WTC11 (cell line): ENCODE measurements at regions not wholly inside any gene's neighbourhood (a gene's known extent, or its start where the extent isn't known, plus 50 kb on each side); places are given as distances from the start of the nearest gene placed in this dataset.

Source experiments
- ATAC-seq: fragments of 200-7000 bp; cut with Tn5 transposase; 2 replicates; pipeline ENCODE4 v1.10.0; 2021; ENCODE audit warnings: mild to moderate bottlenecking, moderate library complexity
- CTCF ChIA-PET: fragments of 300-600 bp; sonication (Branson Sonifier 250); formaldehyde crosslinking; loops from one replicate; lab custom pipeline; 2021; ENCODE audit warnings: antibody characterized with exemption; lab: Charles Lee
- POLR2A ChIA-PET: fragments of 350-600 bp; sonication (Branson Sonifier 250); formaldehyde crosslinking; loops from one replicate; lab custom pipeline; 2021; ENCODE audit warnings: antibody characterized with exemption; lab: Charles Lee
- DNase-seq: peaks from one replicate; pipeline ENCODE4 v3.0.0; 2021; ENCODE audit warnings: low spot score
- H3K27ac Mint-ChIP-seq: 2 replicates; pipeline ENCODE4 v1.8.0; 2021; ENCODE audit warnings: mixed read lengths
- H3K27me3 Mint-ChIP-seq: 2 replicates; pipeline ENCODE4 v1.8.0; 2021; ENCODE audit warnings: low read depth, mild to moderate bottlenecking, moderate library complexity, mixed read lengths
- H3K36me3 Mint-ChIP-seq: 2 replicates; pipeline ENCODE4 v1.8.0; 2021; ENCODE audit warnings: mixed read lengths
- H3K4me1 Mint-ChIP-seq: 2 replicates; pipeline ENCODE4 v1.8.0; 2022; ENCODE audit warnings: mixed read lengths
- H3K4me3 Mint-ChIP-seq: 2 replicates; pipeline ENCODE4 v1.8.0; 2021; ENCODE audit warnings: mild to moderate bottlenecking, moderate library complexity, mixed read lengths
- H3K9me3 Mint-ChIP-seq: 2 replicates; pipeline ENCODE4 v1.8.0; 2021; ENCODE audit warnings: mixed read lengths
- ATF1 ChIP-seq: sonication (generic); formaldehyde crosslinking; IDR thresholded peaks from 2 replicates; pipeline ENCODE4 v1.8.1; 2023; ENCODE audit warnings: mild to moderate bottlenecking, moderate library complexity, missing genetic modification reagents
- FOXP1 ChIP-seq: sonication (generic); formaldehyde crosslinking; IDR thresholded peaks from 2 replicates; pipeline ENCODE4 v1.8.0; 2022; ENCODE audit warnings: missing genetic modification reagents, mild to moderate bottlenecking, moderate library complexity, borderline replicate concordance
- RELA ChIP-seq: sonication (generic); formaldehyde crosslinking; IDR thresholded peaks from 2 replicates; pipeline ENCODE4 v1.8.1; 2022; ENCODE audit warnings: missing genetic modification reagents, mild to moderate bottlenecking, borderline replicate concordance
- RORB ChIP-seq: fragments of 250-450 bp; sonication (Bioruptor Pico); IDR thresholded peaks from 2 replicates; pipeline ENCODE4 v1.9.0; 2021; ENCODE audit warnings: mild to moderate bottlenecking
- SP1 ChIP-seq: sonication (generic); formaldehyde crosslinking; conservative IDR thresholded peaks from 2 replicates; pipeline ENCODE4 v1.8.1; 2022; ENCODE audit warnings: missing genetic modification reagents
- TEAD4 ChIP-seq: sonication (generic); formaldehyde crosslinking; IDR thresholded peaks from 2 replicates; pipeline ENCODE4 v1.8.0; 2022; ENCODE audit warnings: mild to moderate bottlenecking, missing genetic modification reagents
- ZBTB21 ChIP-seq: sonication (generic); formaldehyde crosslinking; IDR thresholded peaks from 2 replicates; pipeline ENCODE4 v1.8.1; 2023; ENCODE audit warnings: mild to moderate bottlenecking, missing genetic modification reagents, borderline replicate concordance
- ZNF138 ChIP-seq: sonication (generic); formaldehyde crosslinking; conservative IDR thresholded peaks from 2 replicates; pipeline ENCODE4 v1.8.1; 2022; ENCODE audit warnings: mild to moderate bottlenecking, moderate library complexity, missing genetic modification reagents
- ZNF317 ChIP-seq: sonication (generic); formaldehyde crosslinking; IDR thresholded peaks from 2 replicates; pipeline ENCODE4 v1.8.1; 2023; ENCODE audit warnings: low read depth, mild to moderate bottlenecking, moderate library complexity, missing genetic modification reagents, borderline replicate concordance
- TF ChIP-seq, protein P1 (sequence below): sonication (generic); formaldehyde crosslinking; IDR thresholded peaks from 2 replicates; pipeline ENCODE4 v1.8.0; 2023; ENCODE audit warnings: missing genetic modification reagents, mild to moderate bottlenecking, borderline replicate concordance
- TF ChIP-seq, protein P2 (sequence below): sonication (generic); formaldehyde crosslinking; IDR thresholded peaks from 2 replicates; pipeline ENCODE4 v1.8.0; 2023; ENCODE audit warnings: missing genetic modification reagents
- TF ChIP-seq, protein P3 (sequence below): sonication (generic); formaldehyde crosslinking; IDR thresholded peaks from 2 replicates; pipeline ENCODE4 v1.8.0; 2022; ENCODE audit warnings: mild to moderate bottlenecking, missing genetic modification reagents
- TF ChIP-seq, protein P4 (sequence below): sonication (generic); formaldehyde crosslinking; IDR thresholded peaks from 2 replicates; pipeline ENCODE4 v1.8.0; 2023; ENCODE audit warnings: mild to moderate bottlenecking, missing genetic modification reagents
- TF ChIP-seq, protein P5 (sequence below): fragments of 250-450 bp; sonication (Bioruptor Pico); conservative IDR thresholded peaks from 2 replicates; pipeline ENCODE4 v1.9.0; 2021; ENCODE audit warnings: mild to moderate bottlenecking
- TF ChIP-seq, protein P6 (sequence below): sonication (generic); formaldehyde crosslinking; IDR thresholded peaks from 2 replicates; pipeline ENCODE4 v1.8.1; 2023; ENCODE audit warnings: mild to moderate bottlenecking, missing genetic modification reagents, borderline replicate concordance
- TF ChIP-seq, protein P7 (sequence below): fragments of 250-450 bp; sonication (Bioruptor Pico); IDR thresholded peaks from 2 replicates; pipeline ENCODE4 v1.9.0; 2021; ENCODE audit warnings: mild to moderate bottlenecking

DNA sequence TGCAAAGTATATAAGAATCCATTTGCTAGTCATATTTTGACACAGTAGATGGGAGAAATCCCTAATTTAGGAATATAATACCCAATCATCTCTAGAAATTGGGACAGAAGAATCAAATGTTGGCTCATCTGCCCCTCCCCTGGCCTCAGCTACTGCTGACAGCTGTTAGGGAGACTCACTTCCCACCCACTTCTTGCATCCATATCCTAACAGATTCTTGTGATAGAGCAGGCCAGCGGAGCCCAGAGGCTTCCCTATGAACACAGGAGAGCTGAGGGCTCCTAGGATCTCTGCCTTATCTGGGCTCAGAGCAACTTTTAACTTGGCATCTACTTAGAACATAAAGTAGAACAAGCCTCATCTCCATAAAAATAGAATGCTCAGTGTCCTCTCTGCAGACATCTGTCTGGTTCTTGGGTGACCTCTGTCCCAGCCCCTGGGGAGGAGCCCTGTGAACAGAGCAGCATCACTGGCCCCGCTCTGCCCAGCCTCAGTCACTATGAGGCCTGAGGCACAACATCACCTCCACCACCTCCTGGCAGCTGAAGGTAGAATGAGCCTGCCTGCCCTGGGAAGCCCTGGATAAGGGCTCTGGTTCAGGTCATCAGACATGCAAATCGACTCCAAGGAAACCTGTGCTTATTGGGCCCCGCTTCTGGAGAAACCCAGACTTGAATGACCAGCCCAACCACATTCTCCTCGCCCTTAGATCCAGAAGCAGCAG, 229.7 kb downstream of the ANKRD36B start:
- ATAC-seq: peak; percentile 95
- Mint-ChIP-seq H3K27me3 (peaks cover 16% of the 10 kb centered on the region; the same call in 1 of the 2 replicates), H3K9me3 (peaks cover 20% of the 10 kb centered on the region), H3K4me1 (peaks cover 8% of the 10 kb centered on the region)
- DNase-seq: peak; percentile 29
- TF ChIP-seq, protein P1, sequence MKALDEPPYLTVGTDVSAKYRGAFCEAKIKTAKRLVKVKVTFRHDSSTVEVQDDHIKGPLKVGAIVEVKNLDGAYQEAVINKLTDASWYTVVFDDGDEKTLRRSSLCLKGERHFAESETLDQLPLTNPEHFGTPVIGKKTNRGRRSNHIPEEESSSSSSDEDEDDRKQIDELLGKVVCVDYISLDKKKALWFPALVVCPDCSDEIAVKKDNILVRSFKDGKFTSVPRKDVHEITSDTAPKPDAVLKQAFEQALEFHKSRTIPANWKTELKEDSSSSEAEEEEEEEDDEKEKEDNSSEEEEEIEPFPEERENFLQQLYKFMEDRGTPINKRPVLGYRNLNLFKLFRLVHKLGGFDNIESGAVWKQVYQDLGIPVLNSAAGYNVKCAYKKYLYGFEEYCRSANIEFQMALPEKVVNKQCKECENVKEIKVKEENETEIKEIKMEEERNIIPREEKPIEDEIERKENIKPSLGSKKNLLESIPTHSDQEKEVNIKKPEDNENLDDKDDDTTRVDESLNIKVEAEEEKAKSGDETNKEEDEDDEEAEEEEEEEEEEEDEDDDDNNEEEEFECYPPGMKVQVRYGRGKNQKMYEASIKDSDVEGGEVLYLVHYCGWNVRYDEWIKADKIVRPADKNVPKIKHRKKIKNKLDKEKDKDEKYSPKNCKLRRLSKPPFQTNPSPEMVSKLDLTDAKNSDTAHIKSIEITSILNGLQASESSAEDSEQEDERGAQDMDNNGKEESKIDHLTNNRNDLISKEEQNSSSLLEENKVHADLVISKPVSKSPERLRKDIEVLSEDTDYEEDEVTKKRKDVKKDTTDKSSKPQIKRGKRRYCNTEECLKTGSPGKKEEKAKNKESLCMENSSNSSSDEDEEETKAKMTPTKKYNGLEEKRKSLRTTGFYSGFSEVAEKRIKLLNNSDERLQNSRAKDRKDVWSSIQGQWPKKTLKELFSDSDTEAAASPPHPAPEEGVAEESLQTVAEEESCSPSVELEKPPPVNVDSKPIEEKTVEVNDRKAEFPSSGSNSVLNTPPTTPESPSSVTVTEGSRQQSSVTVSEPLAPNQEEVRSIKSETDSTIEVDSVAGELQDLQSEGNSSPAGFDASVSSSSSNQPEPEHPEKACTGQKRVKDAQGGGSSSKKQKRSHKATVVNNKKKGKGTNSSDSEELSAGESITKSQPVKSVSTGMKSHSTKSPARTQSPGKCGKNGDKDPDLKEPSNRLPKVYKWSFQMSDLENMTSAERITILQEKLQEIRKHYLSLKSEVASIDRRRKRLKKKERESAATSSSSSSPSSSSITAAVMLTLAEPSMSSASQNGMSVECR (CRISPR knock-in tag): no peak
- TF ChIP-seq ATF1 (CRISPR knock-in tag): no peak
- TF ChIP-seq, protein P2, sequence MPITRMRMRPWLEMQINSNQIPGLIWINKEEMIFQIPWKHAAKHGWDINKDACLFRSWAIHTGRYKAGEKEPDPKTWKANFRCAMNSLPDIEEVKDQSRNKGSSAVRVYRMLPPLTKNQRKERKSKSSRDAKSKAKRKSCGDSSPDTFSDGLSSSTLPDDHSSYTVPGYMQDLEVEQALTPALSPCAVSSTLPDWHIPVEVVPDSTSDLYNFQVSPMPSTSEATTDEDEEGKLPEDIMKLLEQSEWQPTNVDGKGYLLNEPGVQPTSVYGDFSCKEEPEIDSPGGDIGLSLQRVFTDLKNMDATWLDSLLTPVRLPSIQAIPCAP (CRISPR knock-in tag): no peak
- TF ChIP-seq, protein P3, sequence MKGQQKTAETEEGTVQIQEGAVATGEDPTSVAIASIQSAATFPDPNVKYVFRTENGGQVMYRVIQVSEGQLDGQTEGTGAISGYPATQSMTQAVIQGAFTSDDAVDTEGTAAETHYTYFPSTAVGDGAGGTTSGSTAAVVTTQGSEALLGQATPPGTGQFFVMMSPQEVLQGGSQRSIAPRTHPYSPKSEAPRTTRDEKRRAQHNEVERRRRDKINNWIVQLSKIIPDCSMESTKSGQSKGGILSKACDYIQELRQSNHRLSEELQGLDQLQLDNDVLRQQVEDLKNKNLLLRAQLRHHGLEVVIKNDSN (CRISPR knock-in tag): no peak
- TF ChIP-seq TEAD4 (CRISPR knock-in tag): no peak
- TF ChIP-seq ZNF317 (CRISPR knock-in tag): no peak
- TF ChIP-seq, all 79 proteins: peak for 0
- no peak overlapping the region for H3K27ac Mint-ChIP-seq
- CTCF ChIA-PET: interaction anchor here (0.9 kb wide), 1 partner anchor 11 kb away, joined by 3 read pairs; no protein-coding TSS in a partner anchor
- no peak overlapping the region for H3K4me3 Mint-ChIP-seq
- POLR2A ChIA-PET: no interaction called here
- peaks cover 8% of the 10 kb centered on the region for H3K36me3 Mint-ChIP-seq

DNA sequence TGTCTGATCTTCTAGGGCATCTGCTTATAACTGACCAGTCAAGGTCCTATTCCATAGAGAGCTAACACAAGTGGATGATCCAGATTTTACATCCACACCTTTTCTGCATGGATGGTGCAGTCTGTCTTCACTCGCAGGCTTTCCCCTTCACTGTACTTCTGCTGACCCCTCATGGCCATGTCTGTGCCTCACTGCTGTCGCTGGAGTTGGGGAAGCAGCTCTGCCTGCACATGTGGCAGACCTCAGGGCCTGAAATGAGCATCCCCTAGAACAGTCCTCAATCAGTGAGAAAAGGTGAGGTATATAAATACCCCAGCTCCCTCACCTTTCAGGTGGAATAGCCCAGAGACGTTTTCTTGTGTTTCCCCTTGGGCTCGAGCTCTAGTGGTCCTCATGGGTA, 233.8 kb downstream of the ANKRD36B start:
- Mint-ChIP-seq H3K4me1 (peaks cover 8% of the 10 kb centered on the region), H3K4me3 (no peak overlapping the region), H3K27ac (no peak overlapping the region), H3K27me3 (peaks cover 16% of the 10 kb centered on the region; the same call in 1 of the 2 replicates), H3K36me3 (peaks cover 8% of the 10 kb centered on the region), H3K9me3 (peaks cover 20% of the 10 kb centered on the region)
- POLR2A ChIA-PET: no interaction called here
- DNase-seq (peak; percentile 17), ATAC-seq (peak; percentile 60)
- CTCF ChIA-PET: interaction anchor here (1.1 kb wide), 1 partner anchor 342 kb away, joined by 3 read pairs; no protein-coding TSS in a partner anchor
- no peak for TF ChIP-seq ZBTB21 (CRISPR knock-in tag)
- TF ChIP-seq, protein P4, sequence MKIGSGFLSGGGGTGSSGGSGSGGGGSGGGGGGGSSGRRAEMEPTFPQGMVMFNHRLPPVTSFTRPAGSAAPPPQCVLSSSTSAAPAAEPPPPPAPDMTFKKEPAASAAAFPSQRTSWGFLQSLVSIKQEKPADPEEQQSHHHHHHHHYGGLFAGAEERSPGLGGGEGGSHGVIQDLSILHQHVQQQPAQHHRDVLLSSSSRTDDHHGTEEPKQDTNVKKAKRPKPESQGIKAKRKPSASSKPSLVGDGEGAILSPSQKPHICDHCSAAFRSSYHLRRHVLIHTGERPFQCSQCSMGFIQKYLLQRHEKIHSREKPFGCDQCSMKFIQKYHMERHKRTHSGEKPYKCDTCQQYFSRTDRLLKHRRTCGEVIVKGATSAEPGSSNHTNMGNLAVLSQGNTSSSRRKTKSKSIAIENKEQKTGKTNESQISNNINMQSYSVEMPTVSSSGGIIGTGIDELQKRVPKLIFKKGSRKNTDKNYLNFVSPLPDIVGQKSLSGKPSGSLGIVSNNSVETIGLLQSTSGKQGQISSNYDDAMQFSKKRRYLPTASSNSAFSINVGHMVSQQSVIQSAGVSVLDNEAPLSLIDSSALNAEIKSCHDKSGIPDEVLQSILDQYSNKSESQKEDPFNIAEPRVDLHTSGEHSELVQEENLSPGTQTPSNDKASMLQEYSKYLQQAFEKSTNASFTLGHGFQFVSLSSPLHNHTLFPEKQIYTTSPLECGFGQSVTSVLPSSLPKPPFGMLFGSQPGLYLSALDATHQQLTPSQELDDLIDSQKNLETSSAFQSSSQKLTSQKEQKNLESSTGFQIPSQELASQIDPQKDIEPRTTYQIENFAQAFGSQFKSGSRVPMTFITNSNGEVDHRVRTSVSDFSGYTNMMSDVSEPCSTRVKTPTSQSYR (CRISPR knock-in tag): no peak
- TF ChIP-seq SP1 (CRISPR knock-in tag): no peak
- no peak for TF ChIP-seq ZNF138 (CRISPR knock-in tag)
- TF ChIP-seq, protein P5, sequence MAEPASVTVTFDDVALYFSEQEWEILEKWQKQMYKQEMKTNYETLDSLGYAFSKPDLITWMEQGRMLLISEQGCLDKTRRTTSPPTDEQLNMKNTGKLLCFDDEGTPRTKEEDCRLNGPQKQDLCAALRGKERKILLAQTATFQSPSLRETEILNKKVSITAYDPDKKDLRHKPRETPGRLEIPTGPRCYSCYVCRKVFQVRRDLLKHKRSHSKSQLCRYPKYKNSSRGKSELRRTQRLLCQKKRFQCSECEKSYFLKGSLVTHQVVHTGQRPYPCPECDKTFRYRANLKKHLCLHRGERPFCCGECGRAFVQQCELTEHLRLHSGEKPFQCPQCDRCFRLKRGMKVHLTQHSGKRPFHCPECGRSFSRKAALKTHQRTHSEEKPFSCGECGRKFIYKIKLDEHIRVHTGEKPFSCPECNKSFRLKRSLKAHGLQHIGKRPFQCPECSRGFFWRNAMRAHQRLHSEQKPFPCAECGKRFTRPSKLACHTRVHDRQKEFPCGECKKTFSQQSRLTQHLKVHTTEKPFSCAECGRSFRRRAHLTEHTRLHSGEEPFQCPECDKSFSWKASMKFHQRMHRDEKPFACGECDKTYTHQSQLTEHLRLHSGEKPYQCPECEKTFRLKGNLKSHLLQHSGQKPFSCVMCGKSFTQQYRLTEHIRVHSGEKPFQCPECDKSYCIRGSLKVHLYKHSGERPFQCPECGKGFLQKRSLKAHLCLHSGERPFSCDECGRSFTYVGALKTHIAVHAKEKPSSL (CRISPR knock-in tag): no peak
- no peak for TF ChIP-seq FOXP1 (CRISPR knock-in tag)
- no peak for TF ChIP-seq RELA (CRISPR knock-in tag)
- TF ChIP-seq, protein P6, sequence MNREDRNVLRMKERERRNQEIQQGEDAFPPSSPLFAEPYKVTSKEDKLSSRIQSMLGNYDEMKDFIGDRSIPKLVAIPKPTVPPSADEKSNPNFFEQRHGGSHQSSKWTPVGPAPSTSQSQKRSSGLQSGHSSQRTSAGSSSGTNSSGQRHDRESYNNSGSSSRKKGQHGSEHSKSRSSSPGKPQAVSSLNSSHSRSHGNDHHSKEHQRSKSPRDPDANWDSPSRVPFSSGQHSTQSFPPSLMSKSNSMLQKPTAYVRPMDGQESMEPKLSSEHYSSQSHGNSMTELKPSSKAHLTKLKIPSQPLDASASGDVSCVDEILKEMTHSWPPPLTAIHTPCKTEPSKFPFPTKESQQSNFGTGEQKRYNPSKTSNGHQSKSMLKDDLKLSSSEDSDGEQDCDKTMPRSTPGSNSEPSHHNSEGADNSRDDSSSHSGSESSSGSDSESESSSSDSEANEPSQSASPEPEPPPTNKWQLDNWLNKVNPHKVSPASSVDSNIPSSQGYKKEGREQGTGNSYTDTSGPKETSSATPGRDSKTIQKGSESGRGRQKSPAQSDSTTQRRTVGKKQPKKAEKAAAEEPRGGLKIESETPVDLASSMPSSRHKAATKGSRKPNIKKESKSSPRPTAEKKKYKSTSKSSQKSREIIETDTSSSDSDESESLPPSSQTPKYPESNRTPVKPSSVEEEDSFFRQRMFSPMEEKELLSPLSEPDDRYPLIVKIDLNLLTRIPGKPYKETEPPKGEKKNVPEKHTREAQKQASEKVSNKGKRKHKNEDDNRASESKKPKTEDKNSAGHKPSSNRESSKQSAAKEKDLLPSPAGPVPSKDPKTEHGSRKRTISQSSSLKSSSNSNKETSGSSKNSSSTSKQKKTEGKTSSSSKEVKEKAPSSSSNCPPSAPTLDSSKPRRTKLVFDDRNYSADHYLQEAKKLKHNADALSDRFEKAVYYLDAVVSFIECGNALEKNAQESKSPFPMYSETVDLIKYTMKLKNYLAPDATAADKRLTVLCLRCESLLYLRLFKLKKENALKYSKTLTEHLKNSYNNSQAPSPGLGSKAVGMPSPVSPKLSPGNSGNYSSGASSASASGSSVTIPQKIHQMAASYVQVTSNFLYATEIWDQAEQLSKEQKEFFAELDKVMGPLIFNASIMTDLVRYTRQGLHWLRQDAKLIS (CRISPR knock-in tag): no peak
- TF ChIP-seq, protein P7, sequence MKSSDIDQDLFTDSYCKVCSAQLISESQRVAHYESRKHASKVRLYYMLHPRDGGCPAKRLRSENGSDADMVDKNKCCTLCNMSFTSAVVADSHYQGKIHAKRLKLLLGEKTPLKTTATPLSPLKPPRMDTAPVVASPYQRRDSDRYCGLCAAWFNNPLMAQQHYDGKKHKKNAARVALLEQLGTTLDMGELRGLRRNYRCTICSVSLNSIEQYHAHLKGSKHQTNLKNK (CRISPR knock-in tag): no peak
- TF ChIP-seq RORB: no peak
